ENCODE measurements at regions not wholly inside any gene's neighbourhood (a gene's known extent, or its start where the extent isn't known, plus 50 kb on each side); places are given as distances from the start of the nearest gene placed in this dataset.

- DNase-seq: no peak
These were observed 207.0 kb upstream of the SKOR2 start for GRCh38 chr18:47458483-47458882.

GRCh38 chr18:47457614-47458013, 206.2 kb upstream of the SKOR2 start:
- DNase-seq: no peak

- DNase-seq: no peak
These were observed 201.6 kb upstream of the SKOR2 start for GRCh38 chr18:47453038-47453437.

- DNase-seq: no peak
These were observed 197.5 kb upstream of the SKOR2 start for GRCh38 chr18:47448956-47449355.

DNA sequence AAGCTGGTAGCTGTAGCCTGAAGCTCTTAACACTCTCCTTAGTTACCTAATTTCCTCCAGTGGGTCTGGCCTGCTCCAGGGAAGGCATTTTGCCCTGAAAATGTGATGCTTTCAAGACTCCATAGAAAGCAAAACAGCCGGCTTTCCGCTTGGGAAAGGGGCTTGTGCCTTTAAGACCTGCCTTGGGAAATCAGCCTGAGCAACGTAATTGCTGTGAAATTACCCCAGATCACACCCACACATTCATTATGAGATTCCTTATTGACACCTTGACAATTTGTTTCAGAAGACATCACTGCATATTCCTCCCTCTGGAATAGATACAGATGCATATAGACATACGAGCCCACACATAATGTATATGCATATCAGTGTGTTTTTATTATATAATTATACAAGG, 190.5 kb upstream of the SKOR2 start:
- DNase-seq: no peak

DNA sequence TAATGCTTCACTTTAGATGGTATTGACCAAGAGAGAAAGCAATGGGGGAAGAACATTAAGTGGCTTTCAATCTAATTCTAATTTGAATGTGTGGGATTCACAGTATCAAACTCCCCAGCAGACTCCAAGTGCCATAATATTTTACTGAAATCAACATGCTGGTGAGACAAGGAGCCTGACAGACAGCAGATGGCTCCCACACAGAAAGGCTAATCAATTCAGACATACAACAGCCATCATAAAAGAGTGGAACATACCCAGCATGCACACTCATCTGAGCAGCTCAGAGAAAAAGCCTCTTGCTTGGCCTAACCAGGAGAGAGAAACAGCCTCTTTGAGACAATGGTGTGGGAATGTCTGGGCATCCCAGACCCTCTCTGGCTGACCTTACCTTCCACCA, 186.5 kb upstream of the SKOR2 start:
- no peak for DNase-seq

GRCh38 chr18:47436871-47437270, 185.4 kb upstream of the SKOR2 start:
- DNase-seq: no peak

DNA sequence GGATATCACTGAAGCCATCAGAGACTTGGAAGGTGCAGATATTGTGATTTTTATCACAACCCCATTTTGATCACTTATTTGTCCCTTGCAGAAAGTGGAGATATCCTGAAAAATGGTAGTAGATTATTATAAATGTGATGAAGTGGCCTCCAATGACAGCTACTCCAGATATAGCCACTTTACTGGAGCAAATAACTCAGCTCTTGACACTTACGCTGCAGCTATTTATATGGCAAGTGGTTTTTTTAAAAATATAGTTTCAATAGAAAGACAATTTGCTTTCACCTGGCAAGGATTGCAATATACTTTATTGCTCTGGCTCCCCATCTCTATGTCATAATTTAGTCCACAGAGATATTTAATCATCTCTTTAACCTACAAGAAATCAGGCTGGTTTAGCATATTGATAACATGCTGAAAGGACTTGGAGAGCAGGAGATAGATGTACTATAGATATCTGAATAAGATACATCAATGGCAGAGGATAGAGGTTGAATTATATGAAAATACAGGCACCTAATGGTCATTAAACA, 182.8 kb upstream of the SKOR2 start:
- no peak for DNase-seq

GRCh38 chr18:47427923-47428637, 176.6 kb upstream of the SKOR2 start:
- DNase-seq: no peak

DNA sequence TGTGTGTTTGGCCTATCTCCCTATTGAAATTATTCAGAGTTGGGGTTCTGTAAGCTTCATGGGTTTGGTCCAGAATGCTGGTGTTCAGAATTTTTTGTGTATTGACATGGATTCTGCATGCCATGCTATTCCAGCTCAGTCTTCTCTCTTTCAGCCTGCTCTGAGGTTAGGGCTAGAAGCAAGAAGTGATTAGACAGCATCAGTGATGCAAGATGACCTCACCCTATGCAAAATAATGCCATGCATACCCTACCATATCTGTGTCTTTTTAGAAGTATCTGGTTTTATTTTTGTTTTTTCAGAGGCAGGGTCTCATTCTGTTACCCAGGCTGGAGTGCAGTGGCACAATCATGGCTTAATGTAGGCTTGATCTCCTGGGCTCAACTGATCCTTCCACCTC, 175.6 kb upstream of the SKOR2 start:
- DNase-seq: no peak

- DNase-seq: no peak
These were observed 173.9 kb upstream of the SKOR2 start for GRCh38 chr18:47425365-47425764.

DNA sequence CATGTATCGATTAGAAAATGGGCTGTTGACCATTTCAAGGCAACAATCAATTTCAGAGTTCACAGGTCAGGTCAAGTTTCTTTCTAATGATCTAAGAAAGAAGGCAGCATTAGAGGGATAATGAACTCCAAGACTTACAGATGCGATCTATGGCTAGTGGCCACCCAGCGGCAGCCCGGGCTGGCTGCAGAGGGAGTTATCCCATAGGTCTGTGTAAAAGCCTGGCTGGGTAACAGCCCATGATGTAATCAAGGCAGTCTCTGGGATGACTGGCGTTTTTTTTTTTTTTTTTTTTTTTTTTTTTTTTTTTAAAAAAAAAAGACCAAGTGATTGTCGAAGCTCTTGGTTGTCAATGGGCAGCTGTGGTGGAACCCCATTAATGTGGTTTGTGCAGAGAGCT, 171.1 kb upstream of the SKOR2 start:
- no peak for DNase-seq

DNA sequence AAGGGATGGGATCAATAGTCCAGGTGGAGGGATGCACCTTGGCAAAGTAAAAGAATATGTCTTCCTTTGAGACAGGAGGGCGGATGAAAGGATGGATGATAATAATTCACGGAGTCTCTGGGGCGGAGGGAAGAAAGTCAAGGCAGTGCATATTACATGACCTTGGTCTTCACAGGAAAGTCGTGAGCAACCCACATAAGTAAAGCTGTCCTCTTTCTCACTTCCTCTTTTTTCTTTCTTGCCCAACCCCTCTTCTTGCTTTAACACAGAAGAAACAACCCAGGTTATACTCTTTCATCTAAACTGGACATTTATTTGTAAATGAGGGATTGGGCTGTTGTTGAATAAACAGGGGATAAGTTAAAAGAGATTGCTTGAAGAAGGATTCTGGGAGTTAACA, 168.7 kb upstream of the SKOR2 start:
- no peak for DNase-seq

DNA sequence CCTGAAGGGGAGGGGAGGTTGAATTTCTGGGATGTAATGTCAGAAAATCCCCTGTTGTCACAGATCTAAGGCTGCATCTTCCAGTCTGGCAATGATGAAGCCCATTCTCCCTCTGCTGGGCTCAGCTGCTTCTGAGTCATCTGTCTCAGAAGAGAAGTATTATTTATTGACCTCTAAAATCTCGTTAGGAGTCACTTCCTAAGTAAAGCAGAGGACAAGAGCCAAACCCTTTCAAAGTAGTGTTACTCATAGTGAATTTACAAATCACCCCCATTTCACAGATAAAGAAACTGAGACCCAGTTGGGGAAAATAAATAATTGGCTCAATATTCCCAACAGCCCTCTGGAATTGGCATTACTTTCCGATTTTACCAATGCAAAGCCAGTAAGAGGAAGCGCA, 167.3 kb upstream of the SKOR2 start:
- no peak for DNase-seq

GRCh38 chr18:47417807-47418206, 166.3 kb upstream of the SKOR2 start:
- DNase-seq: no peak

GRCh38 chr18:47415881-47416280, 164.4 kb upstream of the SKOR2 start:
- no peak for DNase-seq

GRCh38 chr18:47413327-47413726, 161.9 kb upstream of the SKOR2 start:
- DNase-seq: no peak

- DNase-seq: no peak
These were observed 161.5 kb upstream of the SKOR2 start for GRCh38 chr18:47412924-47413323.

- DNase-seq: no peak
These were observed 159.7 kb upstream of the SKOR2 start for GRCh38 chr18:47411159-47411558.

DNA sequence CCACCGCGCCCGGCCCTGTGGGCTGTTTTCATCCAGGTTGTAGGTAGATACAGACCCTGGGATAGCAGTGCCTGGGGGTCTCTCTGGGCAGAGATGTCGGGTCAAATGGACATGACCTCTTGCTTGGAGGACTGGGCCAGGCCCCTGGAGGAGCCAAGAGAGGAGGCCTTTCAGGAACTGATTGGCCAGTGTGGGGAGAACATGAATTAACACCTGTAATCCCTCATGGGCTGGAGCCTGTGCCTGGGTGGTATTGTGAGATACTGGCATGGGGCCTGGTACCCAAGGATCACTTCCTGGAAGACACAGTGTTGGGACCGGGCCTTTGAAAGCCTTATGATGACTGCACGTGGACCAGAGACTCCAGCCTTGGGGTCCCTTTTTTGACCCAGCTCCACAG, 158.7 kb upstream of the SKOR2 start:
- DNase-seq: no peak

- no peak for DNase-seq
These were observed 158.1 kb upstream of the SKOR2 start for GRCh38 chr18:47409519-47409918.

DNA sequence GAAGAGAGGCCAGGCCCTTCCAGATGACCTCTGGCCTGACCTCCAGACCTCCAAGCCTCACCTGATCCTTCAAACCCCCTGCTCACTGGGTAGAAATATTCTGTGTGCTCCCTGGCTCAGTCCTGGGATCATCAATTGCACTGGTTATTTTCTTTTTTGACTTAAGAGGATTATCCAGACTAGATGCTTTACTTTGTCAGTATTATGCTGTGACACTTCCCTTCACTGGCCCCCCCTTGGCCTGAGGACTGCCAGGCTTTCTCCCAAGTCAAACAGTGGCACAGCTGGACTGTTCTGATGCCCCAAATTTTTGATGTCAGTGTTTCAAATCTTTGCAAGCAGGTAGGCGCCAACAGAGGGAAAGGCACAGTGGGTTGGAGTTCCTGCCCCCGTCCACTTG, 156.3 kb upstream of the SKOR2 start:
- DNase-seq: no peak

GRCh38 chr18:47404845-47405244, 153.4 kb upstream of the SKOR2 start:
- DNase-seq: no peak

DNA sequence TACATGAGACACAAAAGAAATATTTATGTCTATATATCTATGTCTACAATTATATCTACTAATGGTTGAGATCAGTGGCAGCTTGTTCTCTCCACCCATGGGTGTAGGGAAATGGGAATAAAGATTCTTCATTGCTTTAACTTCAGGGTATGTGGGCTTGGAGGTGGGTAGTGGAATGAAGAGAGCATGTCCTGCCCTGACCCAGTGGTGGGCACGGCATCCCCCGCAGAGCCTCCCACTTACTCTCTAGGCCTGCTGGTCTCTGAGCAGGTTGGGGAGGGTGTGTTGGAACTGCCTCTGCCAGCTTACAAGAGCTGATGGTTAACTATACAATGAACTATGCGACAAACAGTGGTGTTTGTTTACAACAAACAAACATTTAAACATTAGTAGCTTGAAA, 152.5 kb upstream of the SKOR2 start:
- no peak for DNase-seq

GRCh38 chr18:47403317-47403716, 151.9 kb upstream of the SKOR2 start:
- no peak for DNase-seq
